HG03342 (cell line): ENCODE measurements at regions not wholly inside any gene's neighbourhood (a gene's known extent, or its start where the extent isn't known, plus 50 kb on each side); places are given as distances from the start of the nearest gene placed in this dataset.

Experiments used
- ATAC-seq: cut with Tn5 transposase; IDR thresholded peaks from one replicate; pipeline ENCODE4 v1.9.1; 2021; ENCODE audit warnings: mild to moderate bottlenecking, moderate library complexity; ENCODE audit not compliant: unreplicated experiment

- no peak for ATAC-seq
These were observed 120.3 kb upstream of the SOX5 start for GRCh38 chr12:24069532-24070395.

GRCh38 chr12:24066865-24067264 is 117.4 kb upstream of the SOX5 start:
- no peak for ATAC-seq

- no peak for ATAC-seq
These were observed 116.6 kb upstream of the SOX5 start for GRCh38 chr12:24066097-24066496.

- no peak for ATAC-seq
These were observed 113.3 kb upstream of the SOX5 start for GRCh38 chr12:24062642-24063245.

GRCh38 chr12:24060089-24060488 is 110.6 kb upstream of the SOX5 start:
- ATAC-seq = no peak

GRCh38 chr12:24057920-24058476 is 108.5 kb upstream of the SOX5 start:
- no peak for ATAC-seq

GRCh38 chr12:24055747-24056146 is 106.3 kb upstream of the SOX5 start:
- ATAC-seq = no peak

GRCh38 chr12:24054416-24054815 is 104.9 kb upstream of the SOX5 start:
- no peak for ATAC-seq

- ATAC-seq = no peak
These were observed 100.3 kb upstream of the SOX5 start for GRCh38 chr12:24049728-24050127.

- ATAC-seq = no peak
These were observed 99.6 kb upstream of the SOX5 start for GRCh38 chr12:24049101-24049500.

- no peak for ATAC-seq
These were observed 99.0 kb upstream of the SOX5 start for GRCh38 chr12:24048446-24048845.

GRCh38 chr12:24047326-24047725 is 97.9 kb upstream of the SOX5 start:
- ATAC-seq = no peak

- ATAC-seq = no peak
These were observed 96.4 kb upstream of the SOX5 start for GRCh38 chr12:24045816-24046257.

GRCh38 chr12:24044941-24045703 is 95.7 kb upstream of the SOX5 start:
- no peak for ATAC-seq

GRCh38 chr12:24042651-24043050 is 93.2 kb upstream of the SOX5 start:
- ATAC-seq = no peak

GRCh38 chr12:24039113-24039525 is 89.6 kb upstream of the SOX5 start:
- no peak for ATAC-seq

- no peak for ATAC-seq
These were observed 88.9 kb upstream of the SOX5 start for GRCh38 chr12:24038211-24038997.

- no peak for ATAC-seq
These were observed 87.2 kb upstream of the SOX5 start for GRCh38 chr12:24036438-24037216.

GRCh38 chr12:24034894-24035293 is 85.4 kb upstream of the SOX5 start:
- ATAC-seq = no peak

- ATAC-seq = no peak
These were observed 84.7 kb upstream of the SOX5 start for GRCh38 chr12:24034160-24034559.
